Esophagus muscularis mucosa (tissue), 4 donors: ENCODE measurements at regions not wholly inside any gene's neighbourhood (a gene's known extent, or its start where the extent isn't known, plus 50 kb on each side); places are given as distances from the start of the nearest gene placed in this dataset.
"Not testable (repeated sequence)": the region's sequence is repeated elsewhere in the genome, so short reads cannot be mapped to it uniquely, and the experiment has no call there.

Source experiments
- DNase-seq: peaks from one replicate; pipeline ENCODE4 v3.0.0-alpha.2; 2017; ENCODE audit errors: extremely low spot score
- H3K27ac ChIP-seq, 4 donors: fragments of 200-600 bp; sonication (generic); replicated peaks in 1 of 4; 1 replicate in 3 of 4; 2 replicates in 1 of 4; pipeline ENCODE4 v1.5.1; 2016 to 2019; ENCODE audit warnings: mild to moderate bottlenecking in 1 of 4
- H3K27me3 ChIP-seq, 4 donors: fragments of 200-600 bp; sonication (generic); one replicate each; pipeline versions ENCODE4 v1.5.1 to v1.6.0; 2016 to 2019
- H3K36me3 ChIP-seq, 4 donors: fragments of 200-600 bp; sonication (generic); one replicate each; pipeline ENCODE4 v1.5.1; 2016 to 2019
- H3K4me1 ChIP-seq, 4 donors: fragments of 200-600 bp; sonication (generic); one replicate each; pipeline ENCODE4 v1.5.1; 2016 to 2019
- H3K4me3 ChIP-seq, 4 donors: fragments of 200-600 bp; sonication (generic); 1 replicate in 2 of 4; 2 replicates in 2 of 4; pipeline ENCODE4 v1.5.1; 2016 to 2019; ENCODE audit warnings: mild to moderate bottlenecking in 4 of 4, moderate library complexity in 1 of 4
- H3K9me3 ChIP-seq, 4 donors: fragments of 200-600 bp; sonication (generic); 1 replicate in 3 of 4; 2 replicates in 1 of 4; pipeline ENCODE4 v1.5.1; 2016 to 2019
- CTCF ChIP-seq, 3 experiments: fragments of 200-600 bp in 2 of 3; fragments of 450-650 bp in 1 of 3; sonication (generic) in 2 of 3; IDR thresholded peaks; one replicate each; pipeline ENCODE4 v1.5.1; 2017 to 2019; ENCODE audit warnings: antibody characterized with exemption in 3 of 3, mild to moderate bottlenecking in 2 of 3, moderate library complexity in 1 of 3
- EP300 ChIP-seq: sonication (generic); formaldehyde crosslinking; IDR thresholded peaks from one replicate; pipeline ENCODE4 v1.6.1; 2017; ENCODE audit warnings: antibody characterized with exemption
- POLR2A ChIP-seq: fragments of 450-650 bp; IDR thresholded peaks from one replicate; pipeline ENCODE4 v1.6.1; 2017; ENCODE audit warnings: antibody characterized with exemption, moderate library complexity, mild to moderate bottlenecking, low read depth
- POLR2AphosphoS5 ChIP-seq, 2 donors: sonication (generic); formaldehyde crosslinking; IDR thresholded peaks; one replicate each; pipeline ENCODE4 v1.6.1; 2017; ENCODE audit warnings: antibody characterized with exemption in 2 of 2
- WGBS: methylation state at CpG from one replicate; pipeline ENCODE4 v1.1.5; 2018; 5-methylcytosine and 5-hydroxymethylcytosine counted together
- intact Hi-C: fragments of 100-400 bp; cut with DNase I; formaldehyde crosslinking; loops from one replicate; pipeline ENCODE4 v1.15.1; 2023

- no peak for DNase-seq
- H3K27ac ChIP-seq = no peak overlapping the region
- no peak for TF ChIP-seq CTCF (IDR thresholded peaks at IDR 0.05)
- no peak for TF ChIP-seq POLR2AphosphoS5 (IDR thresholded peaks at IDR 0.05)
- intact Hi-C loops = no loop called here
- H3K27me3 ChIP-seq = no peaks in the 10 kb centered on the region
- no peaks in the 10 kb centered on the region for H3K36me3 ChIP-seq
- H3K4me1 ChIP-seq = peaks cover 0 to 11% (median 0%) of the 10 kb centered on the region in 4 donors
- WGBS = 55% methylated on average over 4 of the region's 4 CpGs
- H3K4me3 ChIP-seq = no peak overlapping the region
- H3K9me3 ChIP-seq = no peaks in the 10 kb centered on the region
These were observed 90.3 kb upstream of the PAM start for GRCh38 chr5:102664616-102665335.

- no peaks in the 10 kb centered on the region for H3K27me3 ChIP-seq
- DNase-seq = no peak
- H3K4me1 ChIP-seq = peaks cover 0 to 11% (median 0%) of the 10 kb centered on the region in 4 donors
- TF ChIP-seq EP300 (no peak), POLR2A (no peak), POLR2AphosphoS5 (IDR thresholded peaks at IDR 0.05) (no peak), CTCF (IDR thresholded peaks at IDR 0.05) (no peak)
- 58% methylated on average over 4 of the region's 4 CpGs for whole genome bisulfite sequencing
- no peaks in the 10 kb centered on the region for H3K9me3 ChIP-seq
- intact Hi-C loops = no loop called here
- H3K4me3 ChIP-seq = no peak overlapping the region
- no peaks in the 10 kb centered on the region for H3K36me3 ChIP-seq
- no peak overlapping the region for H3K27ac ChIP-seq
These were observed 88.8 kb upstream of the PAM start for GRCh38 chr5:102666164-102666946.

- no peak overlapping the region for H3K4me3 ChIP-seq
- no peak for DNase-seq
- WGBS = 70% methylated on average over 3 of the region's 3 CpGs
- H3K27ac ChIP-seq = no peak overlapping the region
- H3K4me1 ChIP-seq = peaks cover 0 to 11% (median 0%) of the 10 kb centered on the region in 4 donors
- H3K27me3 ChIP-seq = no peaks in the 10 kb centered on the region
- H3K9me3 ChIP-seq = no peaks in the 10 kb centered on the region
- intact Hi-C loops = no loop called here
- H3K36me3 ChIP-seq = no peaks in the 10 kb centered on the region
- TF ChIP-seq CTCF (IDR thresholded peaks at IDR 0.05) = no peak
- no peak for TF ChIP-seq POLR2A
- TF ChIP-seq EP300 = no peak
- TF ChIP-seq POLR2AphosphoS5 (IDR thresholded peaks at IDR 0.05) = no peak
These were observed 86.7 kb upstream of the PAM start for GRCh38 chr5:102668220-102668932.

GRCh38 chr5:102670224-102670836, 84.8 kb upstream of the PAM start:
- H3K4me1 ChIP-seq = no peaks in the 10 kb centered on the region
- no peak overlapping the region for H3K4me3 ChIP-seq
- intact Hi-C loops = no loop called here
- H3K9me3 ChIP-seq = no peaks in the 10 kb centered on the region
- WGBS = 79% methylated on average over 9 of the region's 9 CpGs
- no peaks in the 10 kb centered on the region for H3K27me3 ChIP-seq
- no peaks in the 10 kb centered on the region for H3K36me3 ChIP-seq
- TF ChIP-seq EP300 (no peak), CTCF (IDR thresholded peaks at IDR 0.05) (peak in 1 of 3 experiments; percentile 36)
- no peak for DNase-seq
- H3K27ac ChIP-seq = no peak overlapping the region

- 89% methylated on average over 31 of the region's 32 CpGs for WGBS
- DNase-seq, H3K4me3 ChIP-seq, intact Hi-C loops, H3K9me3 ChIP-seq, H3K36me3 ChIP-seq, H3K4me1 ChIP-seq, H3K27ac ChIP-seq, H3K27me3 ChIP-seq: not testable (repeated sequence)
These were observed 83.9 kb upstream of the PAM start for GRCh38 chr5:102671033-102671734.
